ENCODE measurements at regions not wholly inside any gene's neighbourhood (a gene's known extent, or its start where the extent isn't known, plus 50 kb on each side); places are given as distances from the start of the nearest gene placed in this dataset.
"Not testable (repeated sequence)": the region's sequence is repeated elsewhere in the genome, so short reads cannot be mapped to it uniquely, and the experiment has no call there.

- Histone ChIP-seq H3K9ac (no peak overlapping the region), H3K9me3 (replicated peaks in 1 of 11) (0 out of 22 replicates have a peak, but pooled peaks cover 0 to 4% (median 0%) of the 10 kb centered on the region in 11 experiments), H3K4me1 (no peaks in the 10 kb centered on the region), H3K4me2 (no peak overlapping the region), H3K27ac (no peak overlapping the region), H3K4me3 (no peak overlapping the region), H3K36me3 (no peaks in the 10 kb centered on the region), H4K20me1 (no peaks in the 10 kb centered on the region), H3K27me3 (no peaks in the 10 kb centered on the region)
- TF ChIP-seq Cebpa-rat (IDR thresholded peaks at IDR 0.05): no peak
Observed at GRCh38 chr6:19394687-19395086, 442.5 kb upstream of the ID4 start.

DNA sequence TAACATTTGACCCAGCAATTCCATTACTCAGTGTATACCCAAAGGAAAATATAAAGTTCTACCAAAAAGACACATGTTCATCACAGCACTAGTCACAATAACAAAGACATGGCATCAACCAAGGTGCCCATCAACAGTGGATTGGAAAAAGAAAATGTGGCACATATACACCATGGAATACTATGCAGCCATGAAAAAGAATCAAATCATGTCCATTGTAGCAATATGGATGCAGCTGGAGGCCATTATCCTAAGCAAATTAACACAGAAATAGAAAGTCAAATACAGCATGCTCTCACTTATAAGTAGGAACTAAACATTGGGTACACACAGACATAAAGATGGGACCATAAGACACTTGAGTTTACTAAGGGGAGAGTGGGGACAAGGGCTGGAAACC, 441.9 kb upstream of the ID4 start:
- no peaks in the 10 kb centered on the region for H3K27me3 ChIP-seq
- H3K9ac ChIP-seq: no peak overlapping the region
- no peaks in the 10 kb centered on the region for H4K20me1 ChIP-seq
- H3K4me3 ChIP-seq: no peak overlapping the region
- H3K36me3 ChIP-seq: no peaks in the 10 kb centered on the region
- H3K9me3 ChIP-seq (replicated peaks in 1 of 11): 0 out of 22 replicates have a peak, but pooled peaks cover 0 to 4% (median 0%) of the 10 kb centered on the region in 11 experiments
- no peak overlapping the region for H3K27ac ChIP-seq
- H3K4me1 ChIP-seq: no peaks in the 10 kb centered on the region
- no peak for TF ChIP-seq Cebpa-rat (IDR thresholded peaks at IDR 0.05)
- H3K4me2 ChIP-seq: no peak overlapping the region

- no peak for TF ChIP-seq Cebpa-rat (IDR thresholded peaks at IDR 0.05)
- no peaks in the 10 kb centered on the region for H3K4me1 ChIP-seq
- H3K9me3 ChIP-seq (replicated peaks in 1 of 11): peaks cover 4 to 14% (median 7%) of the 10 kb centered on the region in 11 experiments
- no peak overlapping the region for H3K4me2 ChIP-seq
- no peaks in the 10 kb centered on the region for H3K36me3 ChIP-seq
- no peak overlapping the region for H3K9ac ChIP-seq
- no peaks in the 10 kb centered on the region for H4K20me1 ChIP-seq
- no peak overlapping the region for H3K27ac ChIP-seq
- H3K4me3 ChIP-seq: no peak overlapping the region
- no peaks in the 10 kb centered on the region for H3K27me3 ChIP-seq
Observed at GRCh38 chr6:19399406-19399805, 437.8 kb upstream of the ID4 start.

- peaks cover 19 to 32% (median 21%) of the 10 kb centered on the region in 11 experiments for H3K9me3 ChIP-seq (replicated peaks in 1 of 11)
- H3K27me3 ChIP-seq, H3K36me3 ChIP-seq, H4K20me1 ChIP-seq, H3K4me3 ChIP-seq, H3K27ac ChIP-seq, H3K4me1 ChIP-seq, H3K4me2 ChIP-seq, H3K9ac ChIP-seq: not testable (repeated sequence)
Observed at GRCh38 chr6:19404884-19405283, 432.3 kb upstream of the ID4 start.

- H3K9me3 ChIP-seq (replicated peaks in 1 of 11): peaks cover 19 to 28% (median 21%) of the 10 kb centered on the region in 11 experiments
- no peak overlapping the region for H3K4me2 ChIP-seq
- no peaks in the 10 kb centered on the region for H4K20me1 ChIP-seq
- TF ChIP-seq Cebpa-rat (IDR thresholded peaks at IDR 0.05): no peak
- H3K9ac ChIP-seq: no peak overlapping the region
- no peaks in the 10 kb centered on the region for H3K27me3 ChIP-seq
- H3K4me1 ChIP-seq: no peaks in the 10 kb centered on the region
- H3K27ac ChIP-seq: no peak overlapping the region
- H3K36me3 ChIP-seq: no peaks in the 10 kb centered on the region
- H3K4me3 ChIP-seq: no peak overlapping the region
Observed at GRCh38 chr6:19408331-19408730, 428.8 kb upstream of the ID4 start.

DNA sequence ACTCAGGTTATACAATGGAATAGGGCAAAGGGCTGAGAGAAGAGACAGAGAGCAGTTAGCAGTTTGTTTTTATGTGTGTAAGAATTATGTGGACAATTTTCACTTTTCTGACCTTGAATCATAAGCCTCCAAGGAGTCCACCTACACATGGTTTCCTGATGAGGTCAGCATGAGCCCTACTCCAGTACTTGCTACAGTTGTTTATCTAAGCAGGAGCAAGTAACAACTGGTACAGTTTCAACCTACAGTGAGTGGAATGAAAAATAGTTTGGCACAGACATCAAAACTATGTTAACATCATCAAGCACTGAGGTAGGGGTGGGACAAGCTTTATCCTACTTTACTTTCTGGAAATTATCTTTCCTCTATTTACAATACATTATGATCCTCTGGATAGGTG, 426.7 kb upstream of the ID4 start:
- H3K4me2 ChIP-seq: no peak overlapping the region
- no peak overlapping the region for H3K4me3 ChIP-seq
- H3K4me1 ChIP-seq: no peaks in the 10 kb centered on the region
- H3K9ac ChIP-seq: no peak overlapping the region
- H3K36me3 ChIP-seq: no peaks in the 10 kb centered on the region
- no peak for TF ChIP-seq Cebpa-rat (IDR thresholded peaks at IDR 0.05)
- peaks cover 3 to 8% (median 6%) of the 10 kb centered on the region in 11 experiments for H3K9me3 ChIP-seq (replicated peaks in 1 of 11)
- H3K27me3 ChIP-seq: no peaks in the 10 kb centered on the region
- no peaks in the 10 kb centered on the region for H4K20me1 ChIP-seq
- no peak overlapping the region for H3K27ac ChIP-seq

- no peak overlapping the region for H3K27ac ChIP-seq
- H4K20me1 ChIP-seq: no peaks in the 10 kb centered on the region
- no peaks in the 10 kb centered on the region for H3K36me3 ChIP-seq
- TF ChIP-seq Cebpa-rat (IDR thresholded peaks at IDR 0.05): no peak
- no peaks in the 10 kb centered on the region for H3K9me3 ChIP-seq (replicated peaks in 1 of 11)
- H3K4me3 ChIP-seq: no peak overlapping the region
- no peaks in the 10 kb centered on the region for H3K27me3 ChIP-seq
- H3K9ac ChIP-seq: no peak overlapping the region
- H3K4me2 ChIP-seq: no peak overlapping the region
- H3K4me1 ChIP-seq: no peaks in the 10 kb centered on the region
Observed at GRCh38 chr6:19413323-19413722, 423.8 kb upstream of the ID4 start.

DNA sequence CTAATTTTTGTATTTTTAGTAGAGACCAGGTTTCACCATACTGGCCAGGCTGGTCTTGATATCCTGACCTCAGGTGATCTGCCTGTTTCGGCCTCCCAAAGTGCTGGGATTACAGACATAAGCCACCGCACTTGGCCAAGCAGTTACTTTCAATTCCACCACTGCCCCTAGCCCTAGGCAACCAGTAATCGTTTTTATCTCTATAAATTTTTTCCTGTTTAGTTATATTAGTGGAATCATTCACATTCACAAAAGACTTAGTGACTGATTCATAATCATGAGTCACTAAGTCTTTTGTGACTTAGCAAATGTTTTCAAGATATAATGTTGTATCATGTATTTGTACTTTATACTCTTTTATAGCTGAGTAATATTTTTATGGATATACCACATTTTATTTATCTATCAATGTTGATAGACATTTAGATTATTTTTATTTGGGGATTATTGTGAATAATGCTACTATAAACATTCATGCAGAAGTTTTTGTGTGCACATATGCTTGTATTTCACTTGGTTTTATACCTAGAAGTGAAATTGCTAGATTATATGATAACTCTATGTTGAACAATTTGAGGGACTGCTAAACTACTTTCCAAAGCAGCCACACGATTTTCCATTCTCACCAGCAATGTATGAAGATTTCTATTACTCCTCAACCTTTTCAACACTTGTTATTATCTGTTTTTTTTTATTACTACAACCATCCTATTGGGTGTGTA, 421.4 kb upstream of the ID4 start:
- TF ChIP-seq Cebpa-rat (IDR thresholded peaks at IDR 0.05): no peak
- H3K4me2 ChIP-seq: no peak overlapping the region
- H4K20me1 ChIP-seq: no peaks in the 10 kb centered on the region
- no peaks in the 10 kb centered on the region for H3K4me1 ChIP-seq
- H3K4me3 ChIP-seq: no peak overlapping the region
- H3K36me3 ChIP-seq: no peaks in the 10 kb centered on the region
- H3K27ac ChIP-seq: no peak overlapping the region
- H3K9me3 ChIP-seq (replicated peaks in 1 of 11): no peaks in the 10 kb centered on the region
- no peaks in the 10 kb centered on the region for H3K27me3 ChIP-seq
- H3K9ac ChIP-seq: no peak overlapping the region

- Histone ChIP-seq H3K4me2 (no peak overlapping the region), H3K9me3 (replicated peaks in 1 of 11) (no peaks in the 10 kb centered on the region), H3K36me3 (no peaks in the 10 kb centered on the region), H3K27me3 (no peaks in the 10 kb centered on the region), H4K20me1 (no peaks in the 10 kb centered on the region), H3K9ac (no peak overlapping the region), H3K4me1 (no peaks in the 10 kb centered on the region), H3K27ac (no peak overlapping the region), H3K4me3 (no peak overlapping the region)
- TF ChIP-seq Cebpa-rat (IDR thresholded peaks at IDR 0.05): no peak
Observed at GRCh38 chr6:19416811-19417210, 420.4 kb upstream of the ID4 start.

DNA sequence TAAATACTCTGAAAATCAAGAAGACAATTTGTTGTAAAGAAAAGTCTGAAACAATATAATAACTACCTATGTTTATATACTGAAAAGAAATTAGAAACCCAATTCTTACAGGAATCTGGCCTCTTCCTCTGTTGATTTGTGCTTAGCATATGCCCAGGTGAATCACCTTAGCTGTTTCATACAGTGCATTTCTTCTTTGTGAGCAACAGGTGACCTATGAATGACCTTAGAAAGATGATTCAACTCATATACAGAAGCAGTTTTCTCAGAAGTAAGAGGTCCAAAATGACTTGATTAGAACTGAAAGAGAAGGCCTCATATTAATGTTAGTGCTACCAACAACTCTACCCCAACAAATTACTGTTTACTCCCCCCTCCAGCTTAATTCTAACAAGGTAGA, 419.5 kb upstream of the ID4 start:
- H3K9me3 ChIP-seq (replicated peaks in 1 of 11): no peaks in the 10 kb centered on the region
- no peak overlapping the region for H3K9ac ChIP-seq
- no peaks in the 10 kb centered on the region for H3K27me3 ChIP-seq
- no peak for TF ChIP-seq Cebpa-rat (IDR thresholded peaks at IDR 0.05)
- no peaks in the 10 kb centered on the region for H4K20me1 ChIP-seq
- H3K4me2 ChIP-seq: no peak overlapping the region
- H3K4me1 ChIP-seq: no peaks in the 10 kb centered on the region
- no peak overlapping the region for H3K27ac ChIP-seq
- H3K4me3 ChIP-seq: no peak overlapping the region
- no peaks in the 10 kb centered on the region for H3K36me3 ChIP-seq
